HCT116 (cell line): ENCODE measurements at regions not wholly inside any gene's neighbourhood (a gene's known extent, or its start where the extent isn't known, plus 50 kb on each side); places are given as distances from the start of the nearest gene placed in this dataset.

Source experiments
- ATAC-seq: fragments of 200-7000 bp; cut with Tn5 transposase; 2 replicates; pipeline ENCODE4 v1.9.1; 2020; ENCODE audit warnings: mild to moderate bottlenecking, moderate library complexity
- BruUV-seq: library from RNA; stranded (reverse); fragments of 400-500 nt; replicated peaks from 2 replicates; lab custom pipeline; 2021; lab: Mats Ljungman, UMichigan
- CTCF ChIA-PET: fragments of 300-600 bp; sonication (Branson Sonifier 250); formaldehyde crosslinking; loops from one replicate; lab custom pipeline; 2021; ENCODE audit warnings: antibody characterized with exemption; lab: Charles Lee
- POLR2A ChIA-PET: fragments of 300-600, 350-600 bp; sonication (Branson Sonifier 250); formaldehyde crosslinking; loops from one replicate; lab custom pipeline; 2021; ENCODE audit warnings: antibody characterized with exemption; lab: Charles Lee
- RAD21 ChIA-PET, 2 experiments: fragments of 300-600 bp; sonication (Branson Sonifier 250); formaldehyde crosslinking; loops; one replicate each; lab custom pipeline; 2023; ENCODE audit warnings: low total read pairs in 2 of 2; ENCODE audit not compliant: uncharacterized antibody in 2 of 2, unreplicated experiment in 2 of 2, low non-redundant PET in 1 of 2; lab: Charles Lee
- DNase-seq: peaks from one replicate; pipeline ENCODE4 v3.0.0-alpha.2; 2010; ENCODE audit warnings: low read depth, low spot score
- H2AFZ ChIP-seq: fragments of 200-600 bp; shearing (Covaris generic), sonication (generic); 2 replicates; pipeline ENCODE4 v1.6.1; 2017; ENCODE audit warnings: low read depth, mixed run types, mixed read lengths, antibody characterized with exemption, low read length; ENCODE audit not compliant: poor library complexity, severe bottlenecking
- H3K27ac ChIP-seq: 2 replicates; pipeline ENCODE4 v1.5.1; 2012; ENCODE audit warnings: low read depth, low read length
- H3K27me3 ChIP-seq: fragments of 200-600 bp; sonication (generic); 2 replicates; pipeline ENCODE4 v1.6.1; 2016; ENCODE audit warnings: mixed run types, low read length, mixed read lengths; ENCODE audit not compliant: insufficient read depth
- H3K36me3 ChIP-seq, 2 experiments: fragments of 200-500 bp in 1 of 2; fragments of 200-600 bp in 1 of 2; sonication (Bioruptor generic) in 1 of 2; sonication (generic) in 1 of 2; 2 replicates each; pipeline versions ENCODE4 v1.5.1 to v1.6.1; 2014 to 2016; ENCODE audit warnings: low read length in 2 of 2, inconsistent platforms in 1 of 2, mixed read lengths in 1 of 2, mixed run types in 1 of 2; ENCODE audit not compliant: insufficient read depth in 2 of 2, control insufficient read depth in 1 of 2
- H3K4me1 ChIP-seq, 2 experiments: fragments of 200-600 bp in 1 of 2; sonication (generic) in 1 of 2; 2 replicates each; pipeline versions ENCODE4 v1.5.1 to v1.6.1; 2012 to 2017; ENCODE audit warnings: low read length in 2 of 2, inconsistent platforms in 1 of 2, mild to moderate bottlenecking in 1 of 2, mixed read lengths in 1 of 2, mixed run types in 1 of 2, moderate library complexity in 1 of 2; ENCODE audit not compliant: insufficient read depth in 2 of 2, control insufficient read depth in 1 of 2
- H3K4me2 ChIP-seq: fragments of 200-600 bp; sonication (generic); 2 replicates; pipeline ENCODE4 v1.6.1; 2017; ENCODE audit warnings: mixed run types, low read length, mixed read lengths
- H3K4me3 ChIP-seq, 2 experiments: fragments of 200-600 bp in 1 of 2; sonication (generic) in 1 of 2; replicated peaks in 1 of 2; 2 replicates each; pipeline ENCODE4 v1.5.1; 2011 to 2016; ENCODE audit warnings: low read length in 2 of 2, control low read depth in 1 of 2, low read depth in 1 of 2, mild to moderate bottlenecking in 1 of 2, mixed read lengths in 1 of 2, mixed run types in 1 of 2
- H3K79me2 ChIP-seq: fragments of 200-600 bp; sonication (generic); 2 replicates; pipeline ENCODE4 v1.6.1; 2017; ENCODE audit warnings: mild to moderate bottlenecking, mixed run types, low read length, moderate library complexity, mixed read lengths; ENCODE audit not compliant: insufficient read depth
- H3K9ac ChIP-seq: fragments of 200-600 bp; sonication (generic); 2 replicates; pipeline ENCODE4 v1.6.1; 2016; ENCODE audit warnings: low read length, mixed read lengths
- H3K9me2 ChIP-seq: fragments of 200-600 bp; sonication (generic), shearing (Covaris generic); 2 replicates; pipeline ENCODE4 v1.6.1; 2017; ENCODE audit warnings: mixed run types, mild to moderate bottlenecking, moderate library complexity; ENCODE audit not compliant: insufficient read depth
- H3K9me3 ChIP-seq, 2 experiments: fragments of 200-500 bp in 1 of 2; fragments of 200-600 bp in 1 of 2; sonication (Bioruptor generic) in 1 of 2; sonication (generic) in 1 of 2; 2 replicates each; pipeline ENCODE4 v1.6.1; 2014 to 2017; ENCODE audit warnings: low read length in 2 of 2, mixed read lengths in 2 of 2, inconsistent platforms in 1 of 2, low read depth in 1 of 2, mild to moderate bottlenecking in 1 of 2, mixed run types in 1 of 2, moderate library complexity in 1 of 2; ENCODE audit not compliant: control insufficient read depth in 1 of 2, insufficient read depth in 1 of 2
- H4K20me1 ChIP-seq: fragments of 200-600 bp; sonication (generic), shearing (Covaris generic); 2 replicates; pipeline ENCODE4 v1.6.1; 2017; ENCODE audit warnings: mixed run types, mild to moderate bottlenecking, moderate library complexity; ENCODE audit not compliant: insufficient read depth
- ATF3 ChIP-seq: IDR thresholded peaks from 2 replicates; pipeline ENCODE4 v1.6.1; 2012
- CBX3 ChIP-seq: IDR thresholded peaks from 2 replicates; pipeline ENCODE4 v1.6.1; 2012; ENCODE audit warnings: low read depth
- CEBPB ChIP-seq: IDR thresholded peaks from 2 replicates; pipeline ENCODE4 v1.6.1; 2012; ENCODE audit warnings: low read depth
- CTCF ChIP-seq, 3 experiments: fragments of 200-600 bp in 1 of 3; sonication (generic) in 1 of 3; IDR thresholded peaks in 2 of 3; conservative IDR thresholded peaks in 1 of 3; 2 replicates each; pipeline ENCODE4 v1.5.1; 2012 to 2017; ENCODE audit warnings: low read depth in 2 of 3, low read length in 2 of 3, antibody characterized with exemption in 1 of 3, borderline replicate concordance in 1 of 3, control low read depth in 1 of 3, mild to moderate bottlenecking in 1 of 3, mixed read lengths in 1 of 3, mixed run types in 1 of 3, moderate library complexity in 1 of 3; ENCODE audit not compliant: insufficient read depth in 1 of 3
- EGR1 ChIP-seq: IDR thresholded peaks from 2 replicates; pipeline ENCODE4 v1.6.1; 2012; ENCODE audit warnings: low read depth
- ELF1 ChIP-seq: IDR thresholded peaks from 2 replicates; pipeline ENCODE4 v1.6.1; 2012; ENCODE audit warnings: low read depth, borderline replicate concordance
- EZH2 ChIP-seq: fragments of 200-600 bp; sonication (generic); IDR thresholded peaks from 2 replicates; pipeline ENCODE4 v1.6.1; 2017; ENCODE audit warnings: antibody characterized with exemption, mixed run types
- EZH2phosphoT487 ChIP-seq: fragments of 200-600 bp; IDR thresholded peaks from 2 replicates; pipeline ENCODE4 v1.6.1; 2018; ENCODE audit warnings: antibody characterized with exemption, borderline replicate concordance
- FOSL1 ChIP-seq: IDR thresholded peaks from 2 replicates; pipeline ENCODE4 v1.6.1; 2012; ENCODE audit warnings: low read depth
- JUND ChIP-seq: IDR thresholded peaks from 2 replicates; pipeline ENCODE4 v1.6.1; 2012
- POLR2A ChIP-seq: IDR thresholded peaks from 2 replicates; pipeline ENCODE4 v1.7.0; 2011; ENCODE audit warnings: borderline replicate concordance; ENCODE audit not compliant: insufficient read depth, insufficient read length; ENCODE audit errors: extremely low read depth
- POLR2AphosphoS5 ChIP-seq: IDR thresholded peaks from 2 replicates; pipeline ENCODE4 v1.6.1; 2011; ENCODE audit warnings: mild to moderate bottlenecking, low read depth, low read length, moderate library complexity
- RAD21 ChIP-seq: IDR thresholded peaks from 2 replicates; pipeline ENCODE4 v1.6.1; 2012; ENCODE audit warnings: low read depth, mild to moderate bottlenecking
- REST ChIP-seq: IDR thresholded peaks from 2 replicates; pipeline ENCODE4 v1.6.1; 2012; ENCODE audit warnings: low read depth
- SIN3A ChIP-seq: IDR thresholded peaks from 2 replicates; pipeline ENCODE4 v1.6.1; 2012; ENCODE audit warnings: low read depth
- SP1 ChIP-seq: IDR thresholded peaks from 2 replicates; pipeline ENCODE4 v1.6.1; 2012; ENCODE audit warnings: low read depth
- SRF ChIP-seq: IDR thresholded peaks from 2 replicates; pipeline ENCODE4 v1.6.1; 2012; ENCODE audit warnings: low read depth
- TCF7L2 ChIP-seq: IDR thresholded peaks from 2 replicates; pipeline ENCODE4 v1.7.0; 2011; ENCODE audit warnings: borderline replicate concordance, inconsistent platforms; ENCODE audit not compliant: insufficient read depth, insufficient read length; ENCODE audit errors: extremely low read depth
- ZFX ChIP-seq: fragments of 450-650 bp; IDR thresholded peaks from 2 replicates; pipeline ENCODE4 v1.6.1; 2017
- ZNF274 ChIP-seq: fragments of 200-500 bp; sonication (Bioruptor generic); IDR thresholded peaks from 2 replicates; pipeline ENCODE4 v1.6.1; 2014; ENCODE audit warnings: mild to moderate bottlenecking, low read depth, low read length, inconsistent platforms
- intact Hi-C: fragments of 100-400 bp; cut with micrococcal nuclease; formaldehyde crosslinking; loops from 2 replicates; pipeline ENCODE4 v1.10.0; 2022

- intact Hi-C loops = no loop called here
- DNase-seq (no peak), ATAC-seq (no peak)
- no peak overlapping the region for H3K4me3 ChIP-seq
- no peak overlapping the region for H3K4me2 ChIP-seq
- BruUV-seq = no TSS peak
- no peak overlapping the region for H3K9ac ChIP-seq
- H2AFZ ChIP-seq = no peak overlapping the region
- no peaks in the 10 kb centered on the region for H3K4me1 ChIP-seq
- H3K9me2 ChIP-seq = no peaks in the 10 kb centered on the region
- TF ChIP-seq CBX3 = no peak
- TF ChIP-seq FOSL1 = no peak
- TF ChIP-seq POLR2A = no peak
- no peak for TF ChIP-seq POLR2AphosphoS5
- no peak for TF ChIP-seq ELF1
- TF ChIP-seq REST = no peak
- no peak for TF ChIP-seq ZFX
- TF ChIP-seq SRF = no peak
- no peak for TF ChIP-seq RAD21
- no peak for TF ChIP-seq TCF7L2
- no peak for TF ChIP-seq EZH2
- no peak for TF ChIP-seq EZH2phosphoT487
- no peak for TF ChIP-seq ATF3
- TF ChIP-seq JUND = no peak
- no peak for TF ChIP-seq SP1
- TF ChIP-seq EGR1 = no peak
- no peak for TF ChIP-seq CEBPB
- no peak for TF ChIP-seq SIN3A
- no peak for TF ChIP-seq CTCF (IDR thresholded peaks at IDR 0.05 in 2 of 3, conservative IDR thresholded peaks at IDR 0.05 in 1 of 3; ENCODE audit: borderline replicate concordance in 1 of 3, insufficient read depth in 1 of 3, low read depth in 2 of 3, low read length in 2 of 3)
- TF ChIP-seq ZNF274 = no peak
- RAD21 ChIA-PET = no interaction called here
- H4K20me1 ChIP-seq = no peaks in the 10 kb centered on the region
- POLR2A ChIA-PET = no interaction called here
- no peak overlapping the region for H3K27ac ChIP-seq
- no peaks in the 10 kb centered on the region for H3K27me3 ChIP-seq
- CTCF ChIA-PET = no interaction called here
- H3K36me3 ChIP-seq = no peaks in the 10 kb centered on the region
- H3K9me3 ChIP-seq = no peaks in the 10 kb centered on the region
- no peaks in the 10 kb centered on the region for H3K79me2 ChIP-seq
Measured at GRCh38 chr12:91586015-91586414, 403.4 kb upstream of the DCN start.
